ENCODE measurements at regions not wholly inside any gene's neighbourhood (a gene's known extent, or its start where the extent isn't known, plus 50 kb on each side); places are given as distances from the start of the nearest gene placed in this dataset.

DNA sequence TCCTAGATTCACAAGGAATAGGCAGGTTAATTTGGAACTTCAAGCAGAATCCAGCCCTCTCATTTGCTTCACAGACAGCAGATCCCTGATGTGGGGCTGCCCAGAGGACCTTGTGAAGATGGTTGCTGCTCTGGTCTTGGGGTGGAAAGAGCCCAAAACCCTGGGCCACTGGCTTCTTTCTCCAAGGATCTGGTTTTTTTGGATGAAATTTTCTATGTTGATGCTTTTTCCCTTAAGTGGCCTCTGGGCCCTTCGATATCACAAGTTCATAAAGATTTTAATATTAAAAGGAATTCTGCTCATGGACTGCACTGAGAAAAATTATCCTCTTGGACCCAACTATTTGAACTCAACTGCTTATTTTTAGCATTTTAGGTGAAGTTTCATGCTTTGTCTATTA, 421.1 kb downstream of the KLF5 start:
- Histone ChIP-seq H3K9me3 (no peaks in the 10 kb centered on the region), H3K4me1 (peaks cover 0 to 15% (median 4%) of the 10 kb centered on the region in 4 donors), H3K4me3 (no peak overlapping the region), H3K27me3 (no peaks in the 10 kb centered on the region), H3K36me3 (no peaks in the 10 kb centered on the region), H3K27ac (no peak overlapping the region)
- TF ChIP-seq CTCF (IDR thresholded peaks at IDR 0.05) = no peak
- DNase-seq = no peak
- intact Hi-C loops (cut with DNase I; ENCODE audit: low total_unique reads) = no loop called here

DNA sequence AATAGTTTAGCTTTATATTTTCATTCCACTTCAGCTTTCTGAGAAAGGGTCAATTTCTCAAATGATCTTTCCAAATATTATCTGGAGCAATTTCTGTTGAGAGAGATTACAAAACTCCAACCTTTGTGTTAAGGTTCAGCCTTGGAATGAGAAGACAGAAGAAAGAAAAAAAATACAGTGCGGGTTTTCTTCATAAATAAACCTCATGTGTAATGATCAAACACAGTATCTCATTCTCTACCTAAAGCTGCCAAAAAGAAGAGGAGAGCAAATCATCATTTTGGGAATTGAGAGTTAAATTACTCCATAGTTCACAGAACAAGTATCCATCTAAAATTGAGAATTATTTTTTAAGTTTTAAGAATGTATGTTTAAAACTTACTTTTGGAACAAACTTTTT, 420.5 kb downstream of the KLF5 start:
- Histone ChIP-seq H3K27ac (no peak overlapping the region), H3K36me3 (no peaks in the 10 kb centered on the region), H3K27me3 (no peaks in the 10 kb centered on the region), H3K9me3 (no peaks in the 10 kb centered on the region), H3K4me1 (peaks cover 0 to 15% (median 4%) of the 10 kb centered on the region in 4 donors), H3K4me3 (no peak overlapping the region)
- TF ChIP-seq CTCF (IDR thresholded peaks at IDR 0.05) = no peak
- intact Hi-C loops (cut with DNase I; ENCODE audit: low total_unique reads) = no loop called here
- DNase-seq = no peak

DNA sequence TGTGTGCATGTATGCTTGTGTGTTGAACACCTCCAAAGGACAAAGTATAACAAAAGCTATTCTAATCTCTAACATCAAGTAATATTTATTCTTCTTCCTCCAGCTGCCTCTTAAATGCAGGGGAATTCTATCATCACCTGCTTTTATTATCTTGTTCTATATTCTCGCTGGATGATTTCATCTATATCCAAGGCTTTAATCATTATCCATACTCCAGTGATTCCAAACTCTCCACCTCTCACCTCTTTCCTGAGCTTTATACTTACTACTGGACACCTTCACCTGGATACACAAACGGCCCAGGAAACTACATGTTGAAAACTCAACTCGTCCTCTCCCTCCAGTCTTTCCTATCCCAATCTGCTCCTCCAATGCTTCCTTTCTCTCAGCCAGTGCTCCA, 418.6 kb downstream of the KLF5 start:
- H3K36me3 ChIP-seq = no peaks in the 10 kb centered on the region

DNA sequence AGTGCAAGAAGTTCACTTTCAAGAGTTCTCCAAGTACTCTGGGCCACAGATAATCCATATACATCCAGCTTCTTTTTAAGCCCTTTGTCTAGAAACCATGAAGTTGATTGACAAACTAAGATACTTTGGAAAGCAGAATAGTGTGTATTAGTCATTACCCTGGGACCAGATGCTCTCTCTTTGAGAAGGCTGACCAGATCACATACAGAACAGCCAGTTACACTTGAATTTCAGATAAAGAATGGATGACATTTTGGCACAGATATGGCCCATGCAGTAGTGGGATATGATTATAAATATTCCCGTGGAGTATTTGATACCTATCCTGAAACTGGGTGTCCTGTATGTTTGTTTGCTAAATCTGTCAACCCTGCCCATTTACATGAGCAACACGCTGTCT, 414.2 kb downstream of the KLF5 start:
- no peaks in the 10 kb centered on the region for H3K4me1 ChIP-seq
- no peaks in the 10 kb centered on the region for H3K9me3 ChIP-seq
- no peaks in the 10 kb centered on the region for H3K36me3 ChIP-seq
- intact Hi-C loops (cut with DNase I; ENCODE audit: low total_unique reads) = no loop called here
- no peak overlapping the region for H3K27ac ChIP-seq
- no peak for DNase-seq
- H3K4me3 ChIP-seq = no peak overlapping the region
- no peaks in the 10 kb centered on the region for H3K27me3 ChIP-seq
- no peak for TF ChIP-seq CTCF (IDR thresholded peaks at IDR 0.05)

More for the DNA sequence above, 418.6 kb downstream of the KLF5 start:
- Histone ChIP-seq H3K4me1 (peaks cover 0 to 15% (median 4%) of the 10 kb centered on the region in 4 donors), H3K9me3 (no peaks in the 10 kb centered on the region), H3K4me3 (no peak overlapping the region), H3K27ac (no peak overlapping the region), H3K27me3 (no peaks in the 10 kb centered on the region)
- DNase-seq = no peak
- intact Hi-C loops (cut with DNase I; ENCODE audit: low total_unique reads) = no loop called here
- no peak for TF ChIP-seq CTCF (IDR thresholded peaks at IDR 0.05)

- Histone ChIP-seq H3K4me3 (no peak overlapping the region), H3K36me3 (no peaks in the 10 kb centered on the region), H3K27ac (no peak overlapping the region), H3K27me3 (no peaks in the 10 kb centered on the region), H3K4me1 (no peaks in the 10 kb centered on the region), H3K9me3 (no peaks in the 10 kb centered on the region)
- TF ChIP-seq CTCF (IDR thresholded peaks at IDR 0.05) = no peak
- no peak for DNase-seq
- intact Hi-C loops (cut with DNase I; ENCODE audit: low total_unique reads) = no loop called here
Measured at GRCh38 chr13:73467125-73467524, 408.3 kb downstream of the KLF5 start.

DNA sequence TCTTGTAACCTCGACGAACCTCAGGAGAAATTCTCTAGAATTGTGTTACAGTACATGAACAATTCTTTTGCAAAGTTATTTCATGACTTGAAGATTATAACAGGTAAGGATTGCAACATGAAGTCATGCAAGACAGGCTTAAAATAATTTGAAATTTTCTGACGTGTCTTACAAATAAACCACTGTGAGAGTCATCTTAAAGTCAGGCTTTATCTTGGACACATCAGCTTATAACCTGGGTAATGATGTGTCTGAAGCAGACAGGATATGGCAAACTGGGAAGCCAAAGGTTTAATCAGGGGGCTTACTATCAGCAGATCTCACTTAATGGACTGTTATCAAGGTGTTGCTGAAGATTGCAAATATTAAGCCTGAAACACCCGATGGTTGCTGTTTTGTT, 407.8 kb downstream of the KLF5 start:
- Histone ChIP-seq H3K9me3 (no peaks in the 10 kb centered on the region), H3K27me3 (no peaks in the 10 kb centered on the region), H3K4me1 (no peaks in the 10 kb centered on the region), H3K36me3 (no peaks in the 10 kb centered on the region), H3K27ac (no peak overlapping the region), H3K4me3 (no peak overlapping the region)
- intact Hi-C loops (cut with DNase I; ENCODE audit: low total_unique reads) = no loop called here
- no peak for TF ChIP-seq CTCF (IDR thresholded peaks at IDR 0.05)
- DNase-seq = no peak

Measured in tibial artery (tissue), 4 donors.